C4-2B (cell line): ENCODE measurements at regions not wholly inside any gene's neighbourhood (a gene's known extent, or its start where the extent isn't known, plus 50 kb on each side); places are given as distances from the start of the nearest gene placed in this dataset.

Source experiments
- ZFX ChIP-seq: fragments of 450-650 bp; IDR thresholded peaks from 2 replicates; pipeline ENCODE4 v1.6.1; 2017
- TF ChIP-seq, protein P1 (sequence below): fragments of 450-650 bp; conservative IDR thresholded peaks from 2 replicates; pipeline ENCODE4 v1.5.1; 2017; ENCODE audit warnings: mild to moderate bottlenecking

DNA sequence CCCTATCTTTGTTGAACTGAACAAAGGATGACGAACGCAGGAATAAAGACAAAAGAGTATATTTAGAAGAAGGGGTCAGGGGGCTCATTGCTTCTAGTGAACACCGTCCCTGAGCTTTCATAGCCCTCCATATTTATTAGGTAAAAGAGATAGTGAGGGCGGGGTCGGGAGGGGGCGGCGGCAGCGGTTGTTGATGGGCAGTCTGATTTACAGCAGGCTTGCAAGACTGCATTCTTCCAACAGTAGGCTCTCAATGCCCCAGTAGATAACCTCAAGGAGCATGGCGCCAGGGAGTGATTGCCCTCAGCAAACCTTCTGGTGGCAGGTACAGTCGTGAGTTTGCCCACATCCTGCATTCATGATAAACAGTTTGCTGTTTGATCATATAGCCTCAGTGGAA, 563.3 kb upstream of the SYNCRIP start:
- TF ChIP-seq, protein P1, sequence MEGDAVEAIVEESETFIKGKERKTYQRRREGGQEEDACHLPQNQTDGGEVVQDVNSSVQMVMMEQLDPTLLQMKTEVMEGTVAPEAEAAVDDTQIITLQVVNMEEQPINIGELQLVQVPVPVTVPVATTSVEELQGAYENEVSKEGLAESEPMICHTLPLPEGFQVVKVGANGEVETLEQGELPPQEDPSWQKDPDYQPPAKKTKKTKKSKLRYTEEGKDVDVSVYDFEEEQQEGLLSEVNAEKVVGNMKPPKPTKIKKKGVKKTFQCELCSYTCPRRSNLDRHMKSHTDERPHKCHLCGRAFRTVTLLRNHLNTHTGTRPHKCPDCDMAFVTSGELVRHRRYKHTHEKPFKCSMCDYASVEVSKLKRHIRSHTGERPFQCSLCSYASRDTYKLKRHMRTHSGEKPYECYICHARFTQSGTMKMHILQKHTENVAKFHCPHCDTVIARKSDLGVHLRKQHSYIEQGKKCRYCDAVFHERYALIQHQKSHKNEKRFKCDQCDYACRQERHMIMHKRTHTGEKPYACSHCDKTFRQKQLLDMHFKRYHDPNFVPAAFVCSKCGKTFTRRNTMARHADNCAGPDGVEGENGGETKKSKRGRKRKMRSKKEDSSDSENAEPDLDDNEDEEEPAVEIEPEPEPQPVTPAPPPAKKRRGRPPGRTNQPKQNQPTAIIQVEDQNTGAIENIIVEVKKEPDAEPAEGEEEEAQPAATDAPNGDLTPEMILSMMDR = no peak
- TF ChIP-seq ZFX = no peak
